ENCODE measurements at regions not wholly inside any gene's neighbourhood (a gene's known extent, or its start where the extent isn't known, plus 50 kb on each side); places are given as distances from the start of the nearest gene placed in this dataset.

DNA sequence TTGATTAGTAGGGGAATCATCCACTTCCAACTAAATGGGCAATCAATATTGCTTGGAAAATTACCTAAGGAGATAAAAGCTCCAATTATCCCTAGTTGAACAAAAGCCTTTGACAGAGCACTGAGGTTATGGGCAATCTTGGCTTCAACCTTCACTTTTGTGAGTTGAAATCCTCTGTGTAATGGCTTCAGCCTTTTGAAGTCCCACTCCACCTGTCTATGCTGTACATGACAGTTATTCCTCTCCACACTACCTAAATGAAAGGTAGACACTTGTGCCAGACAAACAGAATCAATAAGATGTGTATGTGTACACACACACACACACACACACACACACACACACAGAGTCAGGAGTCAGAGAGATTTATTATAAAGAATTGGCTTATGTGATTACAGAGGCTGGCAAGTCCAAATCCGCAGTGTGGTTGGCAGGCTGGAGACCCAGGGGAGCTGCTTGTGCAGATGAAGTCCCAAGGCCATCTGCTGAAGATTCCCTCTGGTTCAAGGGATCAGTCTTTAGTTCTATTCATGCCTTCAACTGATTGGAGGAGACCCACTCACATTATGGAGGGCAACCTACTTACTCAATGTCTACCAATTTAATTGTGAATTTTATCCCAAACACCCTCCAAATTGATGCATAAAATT is 164.8 kb upstream of the CDC14C start:
- intact Hi-C loops (cut with DNase I) = no loop called here

DNA sequence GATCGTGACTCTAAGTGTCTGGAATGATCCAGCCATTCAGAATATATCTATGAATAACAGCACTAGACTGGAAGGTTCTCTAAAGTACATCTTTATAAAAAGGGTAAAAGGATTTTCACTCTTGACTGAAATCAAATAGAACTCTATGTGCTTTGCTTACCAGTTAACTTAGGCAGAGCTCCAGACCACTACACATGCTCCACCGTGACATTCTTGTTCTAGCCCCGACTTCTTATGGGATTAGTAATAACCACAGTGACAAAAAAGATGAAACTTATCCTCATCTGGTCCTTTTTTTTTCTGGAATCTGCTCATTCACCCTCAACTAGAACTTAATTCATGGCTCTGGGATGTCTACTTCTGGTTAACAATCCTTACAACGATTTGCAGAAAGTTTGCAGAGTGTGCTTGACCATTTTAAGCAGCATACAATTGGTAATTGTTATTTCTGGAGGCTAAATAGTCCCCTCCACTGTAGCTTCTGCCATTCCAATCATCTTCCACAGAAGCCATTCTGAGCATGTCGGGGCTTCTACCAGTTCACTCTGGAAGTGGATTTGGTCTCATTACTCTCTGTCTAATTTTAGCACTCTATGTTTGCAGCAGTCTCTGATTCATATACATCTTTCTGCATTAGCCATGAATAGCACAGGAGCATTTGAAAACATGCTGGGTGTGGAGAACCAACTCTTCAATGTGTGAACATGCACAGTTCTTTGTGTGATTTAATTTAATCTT is 163.7 kb upstream of the CDC14C start:
- intact Hi-C loops (cut with DNase I) = no loop called here
- Histone ChIP-seq H3K4me3 (ENCODE audit: low read length) (no peak overlapping the region), H3K27me3 (ENCODE audit: control insufficient read depth, insufficient read depth) (no peaks in the 10 kb centered on the region), H3K9me3 (ENCODE audit: control insufficient read depth, low read length) (no peaks in the 10 kb centered on the region), H3K27ac (ENCODE audit: low read length) (no peak overlapping the region), H3K4me1 (ENCODE audit: control insufficient read depth, insufficient read depth, low read length) (no peaks in the 10 kb centered on the region)
- no peak for DNase-seq
- 71% methylated on average over 5 of the region's 5 CpGs for WGBS
- no peak for ATAC-seq

More for the DNA sequence above, 164.8 kb upstream of the CDC14C start:
- ATAC-seq (no peak), DNase-seq (no peak)
- Histone ChIP-seq H3K4me1 (ENCODE audit: control insufficient read depth, insufficient read depth, low read length) (no peaks in the 10 kb centered on the region), H3K4me3 (ENCODE audit: low read length) (no peak overlapping the region), H3K27ac (ENCODE audit: low read length) (no peak overlapping the region), H3K27me3 (ENCODE audit: control insufficient read depth, insufficient read depth) (no peaks in the 10 kb centered on the region), H3K9me3 (ENCODE audit: control insufficient read depth, low read length) (no peaks in the 10 kb centered on the region)
- WGBS = 47% methylated on average over 1 of the region's 1 CpG

DNA sequence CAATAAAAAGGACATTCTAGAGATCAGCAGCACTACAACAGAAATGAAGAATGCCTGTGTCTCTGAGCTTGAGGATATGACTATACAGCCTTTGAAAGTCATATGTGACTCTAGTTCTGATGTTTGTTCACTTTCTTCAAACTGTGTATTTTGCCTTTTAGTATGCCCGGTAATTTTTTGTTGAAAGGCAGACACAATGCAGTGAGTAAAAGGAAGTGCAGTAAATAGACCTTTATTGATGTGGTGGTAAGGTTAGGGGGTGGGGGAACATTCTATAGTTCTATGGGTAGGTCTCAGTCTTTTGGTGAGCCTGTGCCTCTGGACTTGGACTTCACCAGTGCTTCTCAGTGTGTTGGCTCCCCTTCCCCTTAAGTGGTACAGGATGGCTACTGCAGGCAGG is 143.5 kb upstream of the CDC14C start:
- H3K27ac ChIP-seq (ENCODE audit: low read length) = no peak overlapping the region
- WGBS = 94% methylated on average over 1 of the region's 1 CpG
- no peaks in the 10 kb centered on the region for H3K27me3 ChIP-seq (ENCODE audit: control insufficient read depth, insufficient read depth)
- no peaks in the 10 kb centered on the region for H3K9me3 ChIP-seq (ENCODE audit: control insufficient read depth, low read length)
- no peak for DNase-seq
- H3K4me3 ChIP-seq (ENCODE audit: low read length) = no peak overlapping the region
- intact Hi-C loops (cut with DNase I) = no loop called here
- no peaks in the 10 kb centered on the region for H3K4me1 ChIP-seq (ENCODE audit: control insufficient read depth, insufficient read depth, low read length)
- no peak for ATAC-seq

DNA sequence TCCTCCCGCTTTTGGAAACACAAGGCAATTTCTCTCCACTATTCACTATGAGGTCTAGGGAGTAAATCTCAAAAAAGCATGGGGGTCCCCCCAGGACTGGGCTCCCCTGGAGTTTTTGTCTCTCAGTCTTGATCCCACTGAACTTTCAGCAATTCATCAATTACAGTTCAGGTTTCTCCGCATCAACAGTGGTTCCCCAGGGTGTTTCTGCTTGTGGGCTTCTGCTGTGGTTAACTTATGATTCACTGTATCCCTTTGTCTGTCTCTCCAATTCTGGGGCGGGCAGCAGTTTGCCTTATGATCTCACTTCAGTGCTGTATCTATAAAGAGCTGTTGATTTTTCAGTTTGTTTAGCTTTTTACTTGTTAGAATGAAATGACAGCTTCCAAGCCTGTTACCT is 142.6 kb upstream of the CDC14C start:
- intact Hi-C loops (cut with DNase I) = no loop called here
- no peak overlapping the region for H3K27ac ChIP-seq (ENCODE audit: low read length)
- no peaks in the 10 kb centered on the region for H3K27me3 ChIP-seq (ENCODE audit: control insufficient read depth, insufficient read depth)
- no peaks in the 10 kb centered on the region for H3K9me3 ChIP-seq (ENCODE audit: control insufficient read depth, low read length)
- no peak for DNase-seq
- no peak for ATAC-seq
- no peak overlapping the region for H3K4me3 ChIP-seq (ENCODE audit: low read length)
- WGBS = 76% methylated on average over 3 of the region's 3 CpGs
- no peaks in the 10 kb centered on the region for H3K4me1 ChIP-seq (ENCODE audit: control insufficient read depth, insufficient read depth, low read length)

DNA sequence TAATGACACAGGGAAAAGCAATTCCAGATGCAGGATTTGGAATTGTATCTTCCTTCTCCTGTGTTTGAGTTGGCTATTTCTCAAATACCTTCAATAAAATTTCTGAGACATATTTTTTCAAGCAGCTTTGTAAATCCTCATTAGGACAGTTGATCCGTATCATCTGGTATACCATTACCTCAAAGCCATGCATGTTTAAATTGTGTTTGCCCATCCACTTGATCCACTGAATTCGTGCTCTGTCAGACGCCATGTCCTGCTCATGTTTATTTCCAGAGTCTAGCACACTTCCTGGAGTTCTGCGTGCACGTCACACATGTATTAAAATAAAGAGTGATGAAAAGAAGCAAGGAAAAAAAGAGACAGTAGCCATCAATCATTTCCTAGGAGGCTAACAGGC is 141.8 kb upstream of the CDC14C start:
- 65% methylated on average over 5 of the region's 5 CpGs for WGBS
- intact Hi-C loops (cut with DNase I) = no loop called here
- no peak for DNase-seq
- Histone ChIP-seq H3K4me3 (ENCODE audit: low read length) (no peak overlapping the region), H3K9me3 (ENCODE audit: control insufficient read depth, low read length) (no peaks in the 10 kb centered on the region), H3K4me1 (ENCODE audit: control insufficient read depth, insufficient read depth, low read length) (no peaks in the 10 kb centered on the region), H3K27me3 (ENCODE audit: control insufficient read depth, insufficient read depth) (no peaks in the 10 kb centered on the region), H3K27ac (ENCODE audit: low read length) (no peak overlapping the region)
- no peak for ATAC-seq

DNA sequence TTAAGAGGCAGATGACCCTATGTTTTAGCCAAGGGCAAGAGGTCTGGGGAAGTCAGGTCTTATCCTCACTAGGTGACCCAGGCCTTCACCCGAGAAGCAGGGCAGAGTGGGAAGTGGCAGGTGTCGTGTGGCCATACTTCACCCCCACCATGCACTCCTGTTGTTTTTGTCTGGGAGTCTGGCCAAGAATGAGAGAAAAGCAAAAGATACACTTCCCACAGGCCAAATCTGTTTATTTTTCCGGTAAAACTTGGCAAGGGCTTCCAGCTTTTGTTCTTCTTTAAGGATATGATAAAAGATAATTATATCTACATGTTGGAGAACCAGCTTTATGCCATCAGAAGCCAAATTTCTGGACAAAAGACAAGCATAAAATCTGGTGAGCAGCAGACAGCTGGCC is 137.4 kb upstream of the CDC14C start:
- Histone ChIP-seq H3K9me3 (ENCODE audit: control insufficient read depth, low read length) (no peaks in the 10 kb centered on the region), H3K4me3 (ENCODE audit: low read length) (no peak overlapping the region), H3K4me1 (ENCODE audit: control insufficient read depth, insufficient read depth, low read length) (no peaks in the 10 kb centered on the region), H3K27me3 (ENCODE audit: control insufficient read depth, insufficient read depth) (no peaks in the 10 kb centered on the region), H3K27ac (ENCODE audit: low read length) (no peak overlapping the region)
- no peak for ATAC-seq
- 44% methylated on average over 3 of the region's 3 CpGs for WGBS
- intact Hi-C loops (cut with DNase I) = no loop called here
- no peak for DNase-seq

DNA sequence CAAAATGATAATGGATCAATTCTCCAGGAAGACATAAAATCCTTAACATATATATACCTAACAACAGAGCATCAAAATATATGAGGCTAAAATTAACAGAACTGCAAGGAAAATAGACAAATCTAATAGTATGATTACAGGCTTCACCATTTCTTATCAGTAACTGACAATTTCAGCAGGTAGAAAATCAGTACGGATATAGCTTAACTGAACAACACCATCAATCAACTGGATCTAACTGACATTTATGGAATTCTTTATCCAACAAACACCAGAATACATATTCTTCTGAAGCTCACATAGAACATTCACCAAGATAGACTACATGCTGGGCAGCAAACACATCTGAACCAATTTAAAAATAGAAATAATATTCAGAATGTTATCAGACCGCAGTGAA is 121.1 kb upstream of the CDC14C start:
- H3K4me3 ChIP-seq (ENCODE audit: low read length) = no peak overlapping the region
- no peaks in the 10 kb centered on the region for H3K27me3 ChIP-seq (ENCODE audit: control insufficient read depth, insufficient read depth)
- ATAC-seq (no peak), DNase-seq (no peak)
- H3K4me1 ChIP-seq (ENCODE audit: control insufficient read depth, insufficient read depth, low read length) = no peaks in the 10 kb centered on the region
- WGBS = 69% methylated on average over 2 of the region's 2 CpGs
- H3K9me3 ChIP-seq (ENCODE audit: control insufficient read depth, low read length) = no peaks in the 10 kb centered on the region
- intact Hi-C loops (cut with DNase I) = no loop called here
- no peak overlapping the region for H3K27ac ChIP-seq (ENCODE audit: low read length)

DNA sequence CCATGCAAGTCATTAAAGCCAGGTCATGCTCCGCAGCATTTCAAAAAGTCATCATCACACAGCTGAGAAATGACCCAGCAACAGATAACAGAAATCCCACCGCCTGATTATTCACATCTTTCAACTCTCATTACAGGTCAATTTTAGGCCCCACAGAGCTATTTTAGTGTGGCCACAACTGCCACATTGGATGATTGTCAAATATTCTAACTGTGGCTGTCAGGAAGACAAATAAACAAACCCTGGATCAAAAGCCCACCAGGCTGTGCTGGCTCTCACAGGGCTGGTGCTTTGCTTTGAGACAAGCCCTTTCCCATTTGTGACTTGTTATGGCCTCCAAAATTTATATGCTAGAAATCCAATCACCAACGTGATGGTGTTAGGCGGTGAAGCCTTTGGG is 117.6 kb upstream of the CDC14C start:
- Histone ChIP-seq H3K4me3 (ENCODE audit: low read length) (no peak overlapping the region), H3K27ac (ENCODE audit: low read length) (no peak overlapping the region), H3K9me3 (ENCODE audit: control insufficient read depth, low read length) (no peaks in the 10 kb centered on the region), H3K27me3 (ENCODE audit: control insufficient read depth, insufficient read depth) (no peaks in the 10 kb centered on the region), H3K4me1 (ENCODE audit: control insufficient read depth, insufficient read depth, low read length) (no peaks in the 10 kb centered on the region)
- ATAC-seq (no peak), DNase-seq (no peak)
- 47% methylated on average over 4 of the region's 4 CpGs for WGBS
- intact Hi-C loops (cut with DNase I) = no loop called here

DNA sequence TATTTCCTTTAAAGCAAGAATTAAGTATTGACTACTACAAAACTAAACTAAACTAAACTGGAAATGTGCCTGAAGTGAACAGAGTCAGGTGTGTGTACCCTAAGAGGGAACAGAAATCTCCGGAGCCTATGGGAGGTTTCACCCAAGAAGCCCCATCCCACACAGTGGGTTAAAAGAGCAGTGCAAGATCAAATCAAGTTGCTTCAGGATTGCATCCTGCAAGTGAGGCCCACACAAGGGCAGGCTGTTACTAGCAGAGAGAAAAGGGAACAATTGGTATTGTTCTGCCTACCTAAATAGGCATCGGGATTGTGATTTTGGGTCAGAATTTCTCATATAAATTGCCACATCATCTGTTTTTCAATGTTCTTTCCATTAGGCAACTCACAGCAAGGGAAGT is 113.3 kb upstream of the CDC14C start:
- no peaks in the 10 kb centered on the region for H3K9me3 ChIP-seq (ENCODE audit: control insufficient read depth, low read length)
- no peaks in the 10 kb centered on the region for H3K4me1 ChIP-seq (ENCODE audit: control insufficient read depth, insufficient read depth, low read length)
- intact Hi-C loops (cut with DNase I) = no loop called here
- DNase-seq = no peak
- WGBS = 63% methylated on average over 2 of the region's 2 CpGs
- H3K4me3 ChIP-seq (ENCODE audit: low read length) = no peak overlapping the region
- H3K27ac ChIP-seq (ENCODE audit: low read length) = no peak overlapping the region
- H3K27me3 ChIP-seq (ENCODE audit: control insufficient read depth, insufficient read depth) = no peaks in the 10 kb centered on the region
- ATAC-seq = no peak

DNA sequence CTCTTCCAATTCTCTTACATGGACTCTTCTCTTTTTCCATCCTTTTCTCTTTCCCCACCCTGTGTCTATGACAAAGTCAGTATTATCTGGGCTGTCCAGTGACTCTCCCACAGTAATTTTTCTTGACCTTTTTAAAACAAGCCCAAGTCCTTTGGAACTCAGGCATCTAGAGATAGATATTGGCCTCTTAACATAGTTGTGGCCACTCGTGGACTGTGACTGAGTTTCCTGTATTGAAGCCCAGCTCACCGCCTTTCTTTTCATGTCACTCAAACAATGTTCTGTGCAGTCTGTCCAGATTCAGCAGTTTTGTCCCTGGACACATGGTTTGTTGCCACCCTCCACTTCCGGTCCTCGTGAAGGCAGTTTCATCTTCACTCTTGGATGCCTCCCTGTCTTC is 110.9 kb upstream of the CDC14C start:
- no peak overlapping the region for H3K27ac ChIP-seq (ENCODE audit: low read length)
- intact Hi-C loops (cut with DNase I) = no loop called here
- ATAC-seq = no peak
- DNase-seq = no peak
- no peaks in the 10 kb centered on the region for H3K27me3 ChIP-seq (ENCODE audit: control insufficient read depth, insufficient read depth)
- no peak overlapping the region for H3K4me3 ChIP-seq (ENCODE audit: low read length)
- no peaks in the 10 kb centered on the region for H3K4me1 ChIP-seq (ENCODE audit: control insufficient read depth, insufficient read depth, low read length)
- WGBS = 61% methylated on average over 4 of the region's 4 CpGs
- no peaks in the 10 kb centered on the region for H3K9me3 ChIP-seq (ENCODE audit: control insufficient read depth, low read length)

DNA sequence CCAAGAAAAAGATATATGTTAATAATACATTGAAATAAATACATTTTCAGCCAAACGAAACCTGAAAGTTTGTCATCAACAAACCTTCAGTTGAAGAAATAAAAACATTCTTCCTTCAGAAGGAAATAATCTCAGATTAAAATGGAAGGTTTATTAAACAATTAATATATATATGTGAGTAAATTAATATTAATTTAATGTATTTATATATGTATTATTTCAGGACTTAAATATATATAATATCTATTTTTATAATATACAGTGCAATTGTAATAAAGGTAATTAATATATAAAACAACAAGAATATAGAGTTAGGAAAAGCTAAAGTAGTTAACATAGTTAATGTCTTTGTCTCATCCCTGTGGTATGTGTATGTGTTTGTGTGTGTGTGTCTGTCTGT is 102.2 kb upstream of the CDC14C start:
- Histone ChIP-seq H3K27ac (ENCODE audit: low read length) (no peak overlapping the region), H3K9me3 (ENCODE audit: control insufficient read depth, low read length) (no peaks in the 10 kb centered on the region), H3K4me1 (ENCODE audit: control insufficient read depth, insufficient read depth, low read length) (no peaks in the 10 kb centered on the region), H3K4me3 (ENCODE audit: low read length) (no peak overlapping the region), H3K27me3 (ENCODE audit: control insufficient read depth, insufficient read depth) (no peaks in the 10 kb centered on the region)
- DNase-seq (no peak), ATAC-seq (no peak)
- intact Hi-C loops (cut with DNase I) = no loop called here
- 87% methylated on average over 1 of the region's 1 CpG for whole genome bisulfite sequencing
